Transverse colon (tissue), 4 donors: ENCODE measurements at regions not wholly inside any gene's neighbourhood (a gene's known extent, or its start where the extent isn't known, plus 50 kb on each side); places are given as distances from the start of the nearest gene placed in this dataset.
"Not testable (repeated sequence)": the region's sequence is repeated elsewhere in the genome, so short reads cannot be mapped to it uniquely, and the experiment has no call there.

Source experiments
- DNase-seq: peaks from one replicate; pipeline ENCODE4 v3.0.0-alpha.2; 2019
- H3K27ac ChIP-seq, 4 donors: fragments of 200-600 bp; sonication (generic); 2 replicates each; pipeline ENCODE4 v1.5.1; 2016 to 2018; ENCODE audit warnings: inconsistent platforms in 4 of 4
- H3K27me3 ChIP-seq: fragments of 200-600 bp; sonication (generic); 2 replicates; pipeline ENCODE4 v1.5.1; 2017; ENCODE audit warnings: inconsistent platforms
- H3K36me3 ChIP-seq, 4 donors: fragments of 200-600 bp; sonication (generic); 2 replicates each; pipeline ENCODE4 v1.5.1; 2017 to 2019; ENCODE audit warnings: inconsistent platforms in 4 of 4
- H3K4me1 ChIP-seq, 4 donors: fragments of 200-600 bp; sonication (generic); 2 replicates each; pipeline ENCODE4 v1.5.1; 2017 to 2020; ENCODE audit warnings: inconsistent platforms in 4 of 4
- H3K4me3 ChIP-seq, 4 donors: fragments of 200-600 bp; sonication (generic); 1 replicate in 1 of 4; 2 replicates in 3 of 4; pipeline versions ENCODE4 v1.5.1 to v1.6.1; 2017 to 2019; ENCODE audit warnings: inconsistent platforms in 4 of 4
- H3K9me3 ChIP-seq, 2 donors: fragments of 200-600 bp; sonication (generic); 2 replicates each; pipeline ENCODE4 v1.5.1; 2017 to 2019; ENCODE audit warnings: inconsistent platforms in 2 of 2
- EP300 ChIP-seq: sonication (generic); formaldehyde crosslinking; IDR thresholded peaks from one replicate; pipeline ENCODE4 v1.6.1; 2017; ENCODE audit warnings: antibody characterized with exemption, low read depth
- POLR2A ChIP-seq: fragments of 450-650 bp; IDR thresholded peaks from one replicate; pipeline ENCODE4 v1.6.1; 2016; ENCODE audit warnings: antibody characterized with exemption, mild to moderate bottlenecking, moderate library complexity
- POLR2AphosphoS5 ChIP-seq, 3 donors: sonication (generic); formaldehyde crosslinking; IDR thresholded peaks; one replicate each; pipeline ENCODE4 v1.6.1; 2016; ENCODE audit warnings: antibody characterized with exemption in 3 of 3
- WGBS, 2 donors: methylation state at CpG; one replicate each; pipeline ENCODE4 v1.1.5; 2018; ENCODE audit warnings: low coverage in 1 of 2; 5-methylcytosine and 5-hydroxymethylcytosine counted together
- in situ Hi-C, 4 donors: fragments of 200-750 bp; cut with MboI; loops; one replicate each; pipeline versions ENCODE4 v1.15.0 to v1.15.1; 2017; ENCODE audit warnings: low sequenced_read_pairs in 3 of 4, low pct_ligation_motif_present in 1 of 4, low pct_unique_long_range_greater_than_20kb in 1 of 4
- intact Hi-C: fragments of 100-400 bp; cut with DNase I; formaldehyde crosslinking; loops from one replicate; pipeline ENCODE4 v1.15.1; 2023; ENCODE audit warnings: low total_unique reads
- TF ChIP-seq, protein P1 (sequence below), 5 experiments: fragments of 200-600 bp in 3 of 5; fragments of 450-650 bp in 2 of 5; sonication (generic) in 3 of 5; IDR thresholded peaks; 1 replicate in 2 of 5; 2 replicates in 3 of 5; pipeline ENCODE4 v1.5.1; 2016 to 2017; ENCODE audit warnings: antibody characterized with exemption in 5 of 5, inconsistent platforms in 3 of 5, mild to moderate bottlenecking in 2 of 5, moderate library complexity in 1 of 5

DNA sequence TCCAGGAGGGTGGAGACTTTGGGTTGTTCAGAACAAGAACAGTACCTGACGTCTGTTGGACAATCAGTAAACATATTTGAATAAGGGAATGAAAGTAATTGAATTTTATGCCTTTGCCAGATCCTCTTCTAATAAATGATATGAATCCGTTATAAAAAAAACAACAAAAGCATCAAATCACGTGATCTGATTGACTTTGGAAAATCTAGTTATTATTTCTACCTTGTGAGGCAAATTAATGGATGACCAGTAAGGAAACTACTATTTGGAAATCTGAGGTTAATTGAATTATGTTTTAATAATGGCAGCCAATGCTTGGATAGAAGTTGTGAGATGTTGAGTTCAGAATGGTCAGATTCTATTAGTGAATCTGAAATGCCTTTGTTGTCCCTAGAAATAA, 399.5 kb downstream of the TFAP2B start:
- no peak overlapping the region for H3K27ac ChIP-seq
- intact Hi-C loops (no loop called here), in situ Hi-C loops (no loop called here)
- TF ChIP-seq POLR2AphosphoS5 (IDR thresholded peaks at IDR 0.05) (no peak), EP300 (no peak), POLR2A (no peak)
- TF ChIP-seq, protein P1, sequence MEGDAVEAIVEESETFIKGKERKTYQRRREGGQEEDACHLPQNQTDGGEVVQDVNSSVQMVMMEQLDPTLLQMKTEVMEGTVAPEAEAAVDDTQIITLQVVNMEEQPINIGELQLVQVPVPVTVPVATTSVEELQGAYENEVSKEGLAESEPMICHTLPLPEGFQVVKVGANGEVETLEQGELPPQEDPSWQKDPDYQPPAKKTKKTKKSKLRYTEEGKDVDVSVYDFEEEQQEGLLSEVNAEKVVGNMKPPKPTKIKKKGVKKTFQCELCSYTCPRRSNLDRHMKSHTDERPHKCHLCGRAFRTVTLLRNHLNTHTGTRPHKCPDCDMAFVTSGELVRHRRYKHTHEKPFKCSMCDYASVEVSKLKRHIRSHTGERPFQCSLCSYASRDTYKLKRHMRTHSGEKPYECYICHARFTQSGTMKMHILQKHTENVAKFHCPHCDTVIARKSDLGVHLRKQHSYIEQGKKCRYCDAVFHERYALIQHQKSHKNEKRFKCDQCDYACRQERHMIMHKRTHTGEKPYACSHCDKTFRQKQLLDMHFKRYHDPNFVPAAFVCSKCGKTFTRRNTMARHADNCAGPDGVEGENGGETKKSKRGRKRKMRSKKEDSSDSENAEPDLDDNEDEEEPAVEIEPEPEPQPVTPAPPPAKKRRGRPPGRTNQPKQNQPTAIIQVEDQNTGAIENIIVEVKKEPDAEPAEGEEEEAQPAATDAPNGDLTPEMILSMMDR (IDR thresholded peaks at IDR 0.05): no peak
- H3K4me3 ChIP-seq: no peak overlapping the region
- no peak for DNase-seq
- H3K9me3 ChIP-seq: no peaks in the 10 kb centered on the region
- H3K4me1 ChIP-seq: no peaks in the 10 kb centered on the region
- H3K27me3 ChIP-seq: peaks cover 4% of the 10 kb centered on the region
- H3K36me3 ChIP-seq: no peaks in the 10 kb centered on the region
- WGBS, 2 donors: 81% methylated on average over 3 of the region's 3 CpGs

DNA sequence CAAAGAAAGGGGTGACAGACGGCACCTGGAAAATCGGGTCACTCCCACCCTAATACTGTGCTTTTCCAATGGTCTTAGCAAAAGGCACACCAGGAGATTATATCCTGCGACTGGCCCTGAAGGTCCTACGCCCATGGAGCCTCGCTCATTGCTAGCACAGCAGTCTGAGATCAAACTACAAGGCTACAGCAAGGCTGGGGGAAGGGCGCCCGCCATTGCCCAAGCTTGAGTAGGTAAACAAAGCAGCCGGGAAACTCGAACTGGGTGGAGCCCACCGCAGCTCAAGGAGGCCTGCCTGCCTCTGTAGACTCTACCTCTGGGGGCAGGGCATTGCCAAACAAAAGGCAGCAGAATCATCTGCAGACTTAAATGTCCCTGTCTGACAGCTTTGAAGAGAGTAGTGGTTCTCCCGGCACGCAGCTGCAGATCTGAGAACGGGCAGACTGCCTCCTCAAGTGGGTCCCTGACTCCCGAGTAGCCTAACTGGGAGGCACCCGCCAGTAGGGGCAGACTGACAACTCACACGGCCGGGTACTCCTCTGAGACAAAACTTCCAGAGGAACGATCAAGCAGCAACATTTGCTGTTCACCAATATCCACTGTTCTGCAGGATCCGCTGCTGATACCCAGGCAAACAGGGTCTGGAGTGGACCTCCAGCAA, 406.0 kb downstream of the TFAP2B start:
- H3K27ac ChIP-seq, intact Hi-C loops, in situ Hi-C loops, H3K4me1 ChIP-seq, H3K27me3 ChIP-seq, H3K4me3 ChIP-seq, H3K9me3 ChIP-seq, H3K36me3 ChIP-seq, DNase-seq: not testable (repeated sequence)
- 83% methylated on average over 19 of the region's 19 CpGs; no CpG with 5 or more reads in 1 of the 2 donors for WGBS, 2 donors

DNA sequence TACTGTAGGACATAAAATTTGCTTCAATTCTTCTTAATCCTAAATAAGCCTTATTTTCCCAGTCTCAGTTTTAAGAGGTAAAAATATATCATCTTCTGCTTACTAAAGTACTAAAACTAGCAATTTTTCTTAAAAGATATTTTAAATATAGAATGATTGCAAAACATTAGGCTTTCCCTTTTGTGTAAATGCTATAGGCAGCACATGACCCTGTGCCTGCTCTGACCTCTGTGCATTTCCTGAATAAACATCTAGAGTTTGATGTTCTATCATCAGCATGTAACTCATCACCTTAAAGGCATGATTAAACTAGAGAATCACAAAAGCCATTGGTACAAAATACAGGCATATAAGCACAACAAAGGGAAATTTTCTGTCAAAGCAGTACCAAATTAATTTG, 422.7 kb downstream of the TFAP2B start:
- no peak overlapping the region for H3K27ac ChIP-seq
- in situ Hi-C loops: no loop called here

DNA sequence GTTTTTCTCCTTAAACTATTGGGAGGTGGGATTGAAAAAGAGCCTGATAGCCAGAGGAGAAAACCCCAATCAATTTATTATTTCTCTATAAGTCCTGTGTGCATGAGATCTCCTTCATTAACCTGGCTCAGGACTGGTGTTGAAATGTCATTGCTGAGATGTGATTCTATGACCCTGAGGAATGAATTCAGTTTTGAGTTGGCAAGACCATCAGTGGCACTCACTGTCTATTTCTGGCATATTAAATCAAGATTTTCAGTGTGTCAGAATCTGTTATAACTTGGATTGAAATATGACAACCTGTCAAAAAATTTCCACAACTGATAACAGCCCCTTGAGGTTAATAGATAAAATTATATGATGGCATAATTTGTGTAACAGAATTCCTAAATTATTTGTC, 431.1 kb downstream of the TFAP2B start:
- in situ Hi-C loops (no loop called here), intact Hi-C loops (no loop called here)
- Histone ChIP-seq H3K36me3 (no peaks in the 10 kb centered on the region), H3K4me3 (no peak overlapping the region), H3K4me1 (no peaks in the 10 kb centered on the region), H3K27me3 (no peaks in the 10 kb centered on the region), H3K27ac (no peak overlapping the region), H3K9me3 (no peaks in the 10 kb centered on the region)
- DNase-seq: no peak
- TF ChIP-seq POLR2A (no peak), POLR2AphosphoS5 (IDR thresholded peaks at IDR 0.05) (no peak), EP300 (no peak)
- TF ChIP-seq, protein P1 (IDR thresholded peaks at IDR 0.05): no peak

More for the DNA sequence above, 422.7 kb downstream of the TFAP2B start:
- DNase-seq: no peak
- no peaks in the 10 kb centered on the region for H3K27me3 ChIP-seq
- no peak overlapping the region for H3K4me3 ChIP-seq
- no peaks in the 10 kb centered on the region for H3K4me1 ChIP-seq
- TF ChIP-seq POLR2AphosphoS5 (IDR thresholded peaks at IDR 0.05): no peak
- TF ChIP-seq, protein P1 (IDR thresholded peaks at IDR 0.05): no peak
- TF ChIP-seq EP300: no peak
- TF ChIP-seq POLR2A: no peak
- no peaks in the 10 kb centered on the region for H3K36me3 ChIP-seq
- H3K9me3 ChIP-seq: no peaks in the 10 kb centered on the region
- intact Hi-C loops: no loop called here

DNA sequence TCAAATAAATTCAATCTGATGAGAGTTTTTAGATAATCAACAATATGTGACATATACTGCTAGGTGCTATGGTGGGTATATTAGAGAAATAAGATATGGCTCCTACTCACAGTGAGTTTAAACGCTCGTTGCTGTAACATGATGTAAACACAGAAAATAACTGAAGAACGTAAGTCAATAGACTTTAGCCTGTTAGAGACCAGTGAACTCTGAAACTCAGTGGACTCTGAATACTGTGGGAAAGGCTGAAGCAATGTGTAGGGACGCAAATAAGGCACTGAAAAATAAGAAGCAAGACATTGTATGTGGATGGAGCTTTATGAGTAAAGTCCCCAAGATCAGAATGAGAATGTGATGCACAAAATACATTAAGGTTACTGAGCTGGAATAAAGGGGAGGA, 431.6 kb downstream of the TFAP2B start:
- in situ Hi-C loops (no loop called here), intact Hi-C loops (no loop called here)
- no peak for TF ChIP-seq POLR2AphosphoS5 (IDR thresholded peaks at IDR 0.05)
- TF ChIP-seq, protein P1 (IDR thresholded peaks at IDR 0.05): no peak
- no peak for TF ChIP-seq EP300
- WGBS, 2 donors: 55 to 65% methylated on average over 4 of the region's 4 CpGs
- H3K27ac ChIP-seq: no peak overlapping the region
- H3K36me3 ChIP-seq: no peaks in the 10 kb centered on the region
- no peaks in the 10 kb centered on the region for H3K4me1 ChIP-seq
- DNase-seq: no peak
- H3K4me3 ChIP-seq: no peak overlapping the region
- H3K27me3 ChIP-seq: no peaks in the 10 kb centered on the region
- H3K9me3 ChIP-seq: no peaks in the 10 kb centered on the region
